NCI-H82 treated with DMSO at 0.1 percent for 48 hours (cell line): ENCODE measurements at regions not wholly inside any gene's neighbourhood (a gene's known extent, or its start where the extent isn't known, plus 50 kb on each side); places are given as distances from the start of the nearest gene placed in this dataset.
"Not testable (repeated sequence)": the region's sequence is repeated elsewhere in the genome, so short reads cannot be mapped to it uniquely, and the experiment has no call there.

ENCODE experiments used
- DNase-seq: peaks from one replicate; lab custom pipeline; 2025; ENCODE audit not compliant: unreplicated experiment; lab: John Stamatoyannopoulos, UW

DNA sequence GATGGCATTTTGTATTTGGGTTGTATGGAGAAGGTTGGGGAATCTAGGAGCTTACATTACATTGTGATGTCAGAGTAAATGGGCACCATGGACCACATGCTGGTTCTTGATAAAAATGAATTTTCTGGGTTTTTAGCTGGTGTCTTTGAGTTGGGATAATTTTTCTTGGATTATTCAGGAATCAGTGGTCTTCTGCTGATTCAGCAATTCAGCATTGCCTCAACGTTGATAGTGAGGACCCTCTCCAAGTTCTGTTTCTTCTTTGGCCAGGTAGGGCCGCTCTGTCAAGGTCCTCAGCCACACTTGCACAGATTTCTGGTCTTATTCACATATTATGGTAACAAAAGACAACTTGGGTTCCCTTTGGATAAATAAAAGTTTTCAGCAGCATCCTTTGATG is 312.0 kb upstream of the TPK1 start:
- DNase-seq = no peak

DNA sequence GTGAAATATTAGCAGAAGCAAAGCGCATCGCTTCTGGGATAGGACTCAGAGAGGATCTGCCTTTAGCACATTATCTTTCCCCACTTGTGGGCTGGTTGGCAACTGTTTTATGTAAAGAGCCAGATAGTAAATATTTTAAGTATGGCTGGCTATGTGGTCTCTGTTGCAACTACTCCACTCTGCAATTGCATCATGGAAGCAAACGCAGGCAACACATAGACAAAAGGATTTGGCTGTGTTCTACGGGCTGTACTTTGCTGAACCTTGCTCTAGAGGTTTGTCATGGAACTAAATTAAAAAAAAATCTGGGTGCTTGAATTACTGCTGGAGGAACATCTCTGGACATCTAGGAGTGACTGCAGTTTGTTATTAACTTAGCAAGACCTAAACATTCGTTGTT is 307.8 kb upstream of the TPK1 start:
- no peak for DNase-seq

DNA sequence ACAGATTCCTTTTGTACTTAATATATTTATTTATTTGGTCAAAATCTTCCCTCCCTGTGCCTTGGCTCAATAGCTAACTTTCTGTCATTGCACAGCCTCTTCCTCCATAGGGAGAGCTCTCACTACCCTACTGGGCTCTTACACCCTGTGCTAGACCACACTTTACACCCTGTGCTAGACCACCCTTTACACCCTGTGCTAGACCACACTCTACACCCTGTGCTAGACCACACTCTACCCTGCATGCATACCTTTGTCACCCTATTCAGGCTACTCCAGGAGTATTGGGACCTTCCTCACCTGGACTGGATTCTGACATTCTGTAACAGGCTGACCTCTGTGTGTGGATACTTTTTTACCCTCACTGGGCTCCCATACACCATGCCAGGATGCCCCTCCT is 298.5 kb upstream of the TPK1 start:
- DNase-seq = no peak

DNA sequence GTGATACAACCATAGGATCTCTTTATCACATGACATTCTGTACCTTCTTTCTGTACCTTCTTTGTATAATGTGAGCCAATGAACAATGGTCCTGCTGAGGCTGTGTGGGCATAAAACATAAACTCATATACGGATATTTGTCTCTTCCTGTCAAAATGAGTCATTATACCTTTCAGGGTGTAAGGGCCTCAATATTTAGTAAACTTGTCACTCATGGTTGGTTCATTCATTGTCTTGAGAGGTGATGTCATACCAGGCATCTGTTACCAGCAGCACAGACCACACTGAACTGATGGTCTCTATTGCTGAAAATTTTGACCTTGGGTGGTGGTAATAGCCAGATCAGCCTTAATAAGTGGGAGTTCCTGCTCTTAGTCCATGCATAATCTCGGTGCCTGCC is 287.6 kb upstream of the TPK1 start:
- DNase-seq = no peak

DNA sequence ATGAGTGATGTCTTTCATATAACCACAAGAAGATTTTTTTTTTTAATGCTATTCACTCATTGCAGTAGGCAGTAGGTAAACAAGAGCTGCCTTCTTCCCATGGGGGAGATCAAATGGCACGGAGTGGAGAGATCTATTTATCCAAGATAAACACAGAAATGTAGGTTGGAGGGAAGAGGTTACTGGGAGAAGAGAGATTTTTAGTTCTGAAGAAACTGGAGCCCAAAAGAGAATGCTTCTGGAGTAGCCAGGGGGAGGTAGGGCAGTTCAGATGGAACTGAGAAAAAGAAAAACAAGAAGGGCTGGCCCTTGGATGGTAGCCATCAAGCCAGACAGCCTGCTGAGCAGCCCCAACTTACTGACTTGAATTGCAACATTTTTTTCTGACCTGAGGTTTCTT is 270.1 kb upstream of the TPK1 start:
- no peak for DNase-seq

DNA sequence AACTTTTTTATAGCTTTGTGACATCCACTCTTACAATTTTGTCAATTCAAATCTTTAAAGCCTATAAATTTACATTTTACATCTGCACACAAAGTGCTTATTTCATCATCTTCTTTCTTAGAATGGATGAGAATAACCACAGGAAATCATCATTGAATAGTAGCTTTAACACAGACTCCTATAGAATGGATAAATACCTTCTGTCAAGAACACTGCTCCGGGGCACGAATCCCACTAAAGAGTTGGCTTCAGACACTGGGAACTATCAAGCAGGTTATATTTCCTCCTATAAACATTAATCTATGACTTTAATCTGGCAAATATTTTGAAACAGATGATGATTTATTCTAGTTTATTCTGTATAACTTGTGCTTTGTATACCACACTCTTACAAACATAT is 269.7 kb upstream of the TPK1 start:
- no peak for DNase-seq

DNA sequence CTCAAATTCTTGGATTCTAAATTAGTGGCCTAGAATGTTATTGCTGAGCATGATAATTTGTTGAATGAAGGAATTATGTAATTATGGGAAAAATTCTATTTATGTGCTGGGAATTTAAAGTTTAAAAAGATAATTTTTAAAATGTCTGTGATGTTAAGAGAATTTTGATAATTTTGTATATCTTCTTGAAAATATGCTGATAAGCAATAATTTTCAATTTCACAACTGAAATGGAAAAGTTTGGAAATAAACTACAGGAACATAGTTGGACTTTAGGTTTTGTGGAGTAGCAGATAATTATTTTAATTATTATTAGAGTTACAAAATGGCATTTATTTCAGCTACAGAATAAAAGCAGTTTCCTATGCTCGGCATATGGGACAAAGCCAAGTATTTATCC is 268.5 kb upstream of the TPK1 start:
- no peak for DNase-seq

DNA sequence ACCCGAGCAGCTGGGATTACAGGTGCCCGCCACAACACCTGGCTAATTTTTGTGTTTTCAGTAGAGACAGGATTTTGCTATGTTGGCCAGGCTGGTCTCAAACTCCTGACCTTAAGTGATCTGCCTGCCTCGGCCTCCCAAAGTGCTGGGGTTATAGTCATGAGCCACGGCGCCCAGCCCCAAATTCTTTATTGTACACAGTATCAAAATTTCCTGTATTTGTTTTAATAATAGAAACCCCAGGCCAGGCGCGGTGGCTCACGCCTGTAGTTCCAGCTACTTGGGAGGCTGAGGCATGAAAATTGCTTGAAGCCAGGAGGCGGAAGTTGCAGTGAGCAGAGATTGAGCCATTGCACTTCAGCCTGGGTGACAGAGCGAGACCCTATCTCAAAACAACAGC is 266.3 kb upstream of the TPK1 start:
- not testable (repeated sequence) for DNase-seq

DNA sequence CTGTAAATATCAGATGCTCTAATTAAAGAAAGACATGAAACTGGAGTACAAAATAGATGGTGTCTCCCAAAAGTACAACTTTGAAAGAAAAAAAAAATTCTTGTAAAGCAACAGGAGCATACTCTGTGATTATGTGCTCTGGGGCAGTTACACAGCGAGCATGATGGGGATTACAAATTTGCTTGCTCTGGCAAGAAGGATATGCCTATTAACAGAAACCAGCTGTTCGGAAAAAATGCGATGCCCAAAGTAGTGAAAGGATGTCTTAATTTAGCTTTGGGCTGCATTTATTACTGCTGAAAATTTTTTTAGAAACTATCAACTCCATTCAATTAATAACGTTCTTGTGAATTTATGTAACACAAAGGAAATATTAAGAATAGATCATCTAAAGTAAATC is 256.9 kb upstream of the TPK1 start:
- no peak for DNase-seq

DNA sequence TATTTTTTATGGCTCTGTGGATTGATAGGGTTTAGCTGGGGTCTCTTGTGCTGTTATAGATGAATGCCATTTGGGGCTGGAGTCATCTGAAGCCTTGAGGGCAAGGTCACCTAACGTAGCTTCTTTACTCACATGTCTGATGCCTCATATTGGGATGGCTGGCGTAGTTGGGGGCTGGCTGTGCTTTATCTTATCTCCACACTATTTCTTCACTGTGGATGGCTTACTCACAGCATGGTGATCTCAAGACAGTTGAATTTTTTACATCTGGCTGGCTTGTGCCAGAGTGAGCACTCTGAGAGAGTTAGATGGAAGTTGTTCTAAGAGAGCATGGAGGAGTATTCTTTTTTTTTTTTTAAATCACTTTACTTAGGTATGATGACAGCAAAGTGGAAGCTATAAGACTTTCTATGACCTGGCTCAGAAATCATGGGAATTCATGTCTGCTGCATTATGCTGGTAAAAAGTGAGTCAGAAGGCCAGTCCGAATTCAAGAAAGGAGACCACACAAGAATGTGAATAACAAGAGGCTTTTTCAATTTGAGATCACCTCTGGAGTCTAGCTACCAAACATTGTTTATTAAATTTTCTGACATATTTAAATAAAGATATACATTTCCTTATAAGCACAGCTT is 252.4 kb upstream of the TPK1 start:
- no peak for DNase-seq

DNA sequence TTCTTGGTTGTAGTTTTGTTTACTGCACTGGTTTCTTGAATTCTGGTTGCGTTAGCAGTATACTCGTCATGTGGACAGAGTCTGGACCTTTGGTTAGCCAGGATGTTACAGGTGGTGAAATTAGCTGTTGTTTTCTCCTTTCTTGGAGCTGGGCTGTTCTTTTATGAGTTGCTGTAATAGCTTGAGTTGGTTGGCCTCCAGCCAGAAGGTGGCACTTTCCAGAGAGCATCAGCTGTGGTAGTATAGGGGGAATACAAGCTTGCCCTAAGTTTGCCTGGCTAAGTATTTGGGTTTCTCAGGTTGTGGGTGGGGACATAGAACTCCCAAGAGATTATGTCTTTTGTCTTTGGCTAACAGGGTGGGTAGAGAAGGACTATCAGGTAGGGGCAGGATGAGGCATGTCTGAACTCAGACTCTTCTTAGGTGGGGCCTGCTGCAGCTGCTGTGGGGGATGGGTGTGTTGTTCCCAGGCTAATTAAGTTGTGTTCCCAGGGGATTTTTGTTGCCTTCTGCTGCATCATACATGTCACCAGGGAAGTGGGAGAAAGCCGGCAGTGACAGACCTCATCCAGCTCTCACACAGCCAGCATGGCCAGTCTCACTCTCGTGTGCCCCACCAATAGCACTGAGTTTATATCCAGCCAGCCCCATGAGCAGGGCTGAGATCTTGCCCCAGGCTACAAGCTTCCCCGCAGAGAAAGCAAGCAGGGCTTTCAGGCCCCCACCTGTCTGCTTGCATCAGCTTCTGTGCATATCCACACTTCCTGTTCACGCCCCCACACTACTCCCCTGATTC is 246.7 kb upstream of the TPK1 start:
- DNase-seq = peak; percentile 55

DNA sequence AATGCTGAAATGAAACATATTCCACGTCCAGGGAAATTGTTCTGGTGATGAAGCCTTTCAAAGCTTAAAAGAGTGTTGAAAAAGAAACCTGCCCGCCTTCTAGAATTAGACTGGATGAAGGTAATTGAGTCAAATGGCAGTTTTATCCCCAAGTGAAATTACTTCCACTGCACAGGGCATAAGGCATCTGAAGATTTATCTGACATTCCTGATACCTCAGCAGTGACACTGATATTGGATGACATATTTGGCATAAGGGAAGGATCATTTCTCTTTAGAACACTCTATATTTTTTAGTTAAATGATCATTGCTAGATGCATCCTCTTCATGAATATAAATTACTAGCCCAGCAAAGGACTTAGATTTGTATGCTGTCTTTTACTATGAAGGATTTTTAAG is 229.6 kb upstream of the TPK1 start:
- no peak for DNase-seq

DNA sequence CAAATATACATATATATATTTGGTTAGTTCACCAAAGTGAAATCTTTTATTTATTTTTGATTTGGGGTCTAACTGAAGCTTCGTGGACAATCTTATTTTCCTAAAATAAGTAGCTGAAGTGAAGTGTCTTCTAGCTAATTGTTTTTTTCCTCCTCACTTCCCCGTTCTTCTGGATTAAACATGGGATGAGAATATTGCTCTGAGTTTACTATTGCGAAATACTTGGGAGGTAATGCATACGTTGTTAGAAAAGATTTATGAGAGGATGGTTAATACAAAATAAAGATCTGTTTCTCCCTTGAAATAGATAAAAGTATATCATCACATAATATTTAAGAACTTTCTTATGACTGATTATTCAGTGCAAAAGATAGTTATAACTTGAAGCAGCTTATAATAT is 228.3 kb upstream of the TPK1 start:
- DNase-seq = no peak

DNA sequence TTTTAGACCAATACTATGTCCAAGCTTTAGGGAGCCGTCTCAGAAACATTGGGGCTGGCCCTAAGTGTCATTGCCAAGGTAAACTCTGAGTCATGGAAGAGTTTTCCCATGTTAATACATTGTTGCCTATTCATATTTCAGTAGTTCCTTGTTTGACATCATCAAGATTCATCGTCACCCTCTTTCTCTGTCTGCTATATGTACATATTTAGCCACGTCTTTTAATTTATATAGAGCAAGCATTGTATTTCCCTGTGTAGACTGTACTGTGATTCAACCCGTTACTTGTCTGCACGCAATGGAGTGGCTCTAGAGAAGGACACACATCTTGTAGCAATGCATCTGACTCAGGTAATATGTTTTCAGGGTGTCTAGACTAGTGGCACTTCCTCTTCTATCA is 217.9 kb upstream of the TPK1 start:
- DNase-seq = no peak

DNA sequence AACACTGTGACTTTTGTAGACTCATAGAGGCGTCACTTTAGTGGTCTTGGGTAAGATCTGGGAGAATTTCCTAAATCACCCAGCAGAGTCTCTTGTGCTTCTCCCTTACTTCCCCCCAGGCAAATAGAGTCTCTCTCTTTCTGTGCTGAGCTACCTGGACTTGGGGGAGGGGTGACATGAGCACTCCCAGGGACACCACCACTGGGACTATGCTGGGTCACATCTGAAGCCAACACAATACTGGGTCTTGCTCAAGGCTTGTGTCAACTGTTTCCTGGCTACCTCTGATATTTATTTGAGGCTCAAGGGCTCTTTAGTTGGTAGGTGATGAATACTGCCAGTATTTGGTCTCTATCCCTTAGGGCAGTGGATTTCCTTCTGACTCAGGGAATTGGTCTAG is 214.6 kb upstream of the TPK1 start:
- DNase-seq = no peak

DNA sequence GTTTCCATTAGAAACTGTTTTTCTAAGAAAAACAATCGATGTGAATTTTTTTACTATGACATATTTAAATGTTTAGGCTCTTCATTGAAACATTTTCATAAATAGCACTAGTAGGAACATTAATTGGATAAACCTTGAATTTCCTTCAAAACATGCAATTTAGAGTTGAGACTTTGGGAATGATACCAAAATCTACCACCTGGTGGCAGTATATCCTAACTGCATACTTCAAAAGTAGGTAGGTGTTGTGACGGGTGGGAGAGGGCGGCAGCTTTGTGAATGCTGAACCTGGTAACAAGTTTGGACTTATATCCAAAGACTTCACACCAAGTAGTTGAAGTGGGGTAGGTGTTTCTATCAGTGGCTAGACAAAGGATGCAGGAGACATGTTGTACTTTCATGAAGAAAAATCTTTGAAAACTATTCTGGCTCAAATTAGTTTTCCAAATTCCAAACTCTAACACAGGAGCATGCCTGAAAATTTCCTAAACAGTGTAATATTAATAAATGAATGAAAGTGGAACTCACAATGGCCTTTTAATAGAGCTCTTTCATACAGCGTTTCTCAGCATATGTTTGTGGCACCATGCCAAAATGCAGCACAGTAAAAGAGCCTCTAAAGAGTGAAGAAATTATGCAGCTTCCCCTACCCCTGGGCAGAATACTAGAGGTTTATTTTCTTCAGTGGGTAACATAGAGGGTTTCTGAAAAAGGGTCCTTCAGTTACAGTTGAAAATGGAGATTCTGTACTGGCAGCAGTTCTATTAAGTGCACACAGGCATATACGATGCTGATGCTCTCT is 201.0 kb upstream of the TPK1 start:
- DNase-seq = no peak

DNA sequence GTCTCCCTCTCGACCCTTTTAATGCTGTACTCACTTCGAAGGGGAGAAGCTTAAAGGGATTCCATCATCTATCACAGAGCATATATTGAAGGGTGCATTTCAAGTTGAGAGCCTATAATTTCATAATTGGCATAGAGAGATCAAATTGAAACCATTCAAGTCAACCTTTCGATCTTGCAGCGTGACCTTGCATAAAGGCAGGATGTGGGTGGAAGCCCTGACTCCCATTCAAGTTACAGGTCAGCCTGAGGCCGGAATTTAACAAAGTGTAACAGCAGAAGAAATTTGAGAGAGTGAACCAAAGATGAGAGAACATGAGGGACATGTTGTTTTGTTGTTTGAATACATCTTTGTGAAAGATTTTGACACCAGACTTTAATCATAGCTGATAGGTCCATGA is 195.3 kb upstream of the TPK1 start:
- DNase-seq = no peak

DNA sequence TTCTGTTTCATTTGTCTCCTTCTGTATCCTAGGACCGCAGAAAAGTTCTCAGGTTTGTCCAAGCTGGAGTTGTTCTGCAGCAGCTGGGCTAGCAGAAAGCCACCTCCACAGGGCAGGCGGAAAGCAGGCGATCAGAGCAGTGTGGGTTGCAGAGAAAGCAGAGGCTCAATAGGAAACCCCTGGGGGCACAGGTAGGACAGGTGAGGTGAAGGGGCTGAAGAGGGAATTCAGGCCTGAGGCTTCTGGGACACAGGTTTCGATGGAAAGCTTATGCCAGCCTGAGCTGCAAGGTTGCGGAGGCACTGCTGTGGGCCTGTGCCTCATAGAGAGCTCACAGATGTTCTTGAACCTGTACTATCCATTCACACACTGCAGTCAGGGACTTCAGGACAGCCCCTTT is 194.9 kb upstream of the TPK1 start:
- no peak for DNase-seq

DNA sequence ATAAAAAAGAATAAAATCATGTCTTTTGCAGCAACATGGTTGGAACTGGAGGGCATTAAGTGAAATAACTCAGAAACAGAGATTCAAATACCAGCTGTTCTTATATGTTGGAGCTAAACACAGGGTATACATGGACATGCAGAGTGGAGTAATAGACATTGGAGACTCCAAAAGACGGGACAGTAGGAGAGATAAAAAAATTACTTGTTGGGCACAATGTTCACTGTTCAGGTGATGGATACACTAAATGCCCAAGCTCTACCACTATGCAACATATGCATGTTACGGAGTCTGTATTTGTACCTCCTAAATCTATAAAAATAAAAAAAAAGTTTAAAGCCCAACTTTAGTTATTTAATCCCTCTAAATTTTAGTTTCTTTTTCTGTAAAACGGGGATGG is 184.6 kb upstream of the TPK1 start:
- no peak for DNase-seq

DNA sequence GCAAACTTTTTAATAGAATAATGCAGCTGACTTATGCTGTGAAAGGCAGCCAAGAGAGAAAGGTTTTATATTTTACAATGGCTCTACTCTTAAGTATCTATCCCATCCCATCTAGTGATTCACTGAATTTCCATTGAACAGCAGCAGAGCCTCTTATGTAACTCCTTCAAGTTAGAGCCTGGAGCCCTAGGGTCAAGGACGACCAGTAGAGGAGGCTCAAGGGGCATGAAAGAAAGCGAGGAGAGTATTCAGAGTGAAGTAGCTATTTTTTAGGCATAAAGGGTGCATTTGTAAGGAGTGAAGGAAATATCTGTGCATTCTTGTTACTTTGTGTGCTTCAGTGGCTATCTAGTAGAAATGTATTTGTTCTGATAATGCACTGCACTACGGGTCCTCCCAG is 180.2 kb upstream of the TPK1 start:
- DNase-seq = no peak

DNA sequence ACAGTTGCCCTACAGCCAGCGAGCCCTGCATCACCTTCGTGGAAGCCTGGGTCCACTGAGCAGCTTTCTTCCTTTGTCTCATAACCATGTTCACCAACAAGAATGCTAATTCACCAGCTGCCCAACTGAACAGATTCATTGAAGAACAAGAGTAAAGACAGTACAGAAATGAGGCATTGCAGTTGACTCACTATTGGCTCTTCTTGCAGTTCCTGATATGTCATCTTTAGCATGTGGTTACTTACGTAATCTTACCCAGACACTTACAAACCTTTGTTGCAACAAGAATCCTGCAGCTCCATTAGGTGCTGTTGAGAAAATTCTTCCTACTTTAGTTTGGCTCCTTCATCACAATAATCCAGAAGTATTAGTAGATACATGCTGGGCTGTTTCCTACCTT is 174.0 kb upstream of the TPK1 start:
- no peak for DNase-seq

DNA sequence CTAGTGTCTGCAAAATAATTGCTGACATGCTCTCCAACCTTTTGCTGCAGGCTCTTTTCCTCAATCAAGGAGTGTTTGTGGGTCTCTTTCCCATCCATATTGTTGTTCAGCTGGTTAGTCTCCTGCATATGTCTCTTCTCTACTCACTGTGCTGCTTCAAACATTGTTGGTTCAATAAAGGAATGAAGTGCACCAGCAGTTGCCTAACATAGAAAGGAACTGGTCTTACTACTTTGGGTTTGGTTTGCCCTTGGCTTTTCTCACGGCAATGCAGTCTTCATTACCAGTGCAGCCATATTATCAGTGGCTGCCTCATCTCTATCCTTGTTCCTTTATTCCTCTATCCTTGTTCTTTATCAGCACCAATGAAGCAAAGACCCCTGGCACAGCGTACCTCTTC is 169.7 kb upstream of the TPK1 start:
- DNase-seq = no peak
